ENCODE measurements at regions not wholly inside any gene's neighbourhood (a gene's known extent, or its start where the extent isn't known, plus 50 kb on each side); places are given as distances from the start of the nearest gene placed in this dataset.
"Not testable (repeated sequence)": the region's sequence is repeated elsewhere in the genome, so short reads cannot be mapped to it uniquely, and the experiment has no call there.

- no peak for DNase-seq
Observed at GRCh38 chr6:19336579-19336978, 500.6 kb upstream of the ID4 start.

- DNase-seq = no peak
Observed at GRCh38 chr6:19337101-19337500, 500.1 kb upstream of the ID4 start.

GRCh38 chr6:19342616-19343015 lies 494.6 kb upstream of the ID4 start:
- DNase-seq = no peak

- DNase-seq = no peak
Observed at GRCh38 chr6:19349429-19349828, 487.7 kb upstream of the ID4 start.

- no peak for DNase-seq
Observed at GRCh38 chr6:19354181-19354580, 483.0 kb upstream of the ID4 start.

GRCh38 chr6:19356692-19357091 lies 480.5 kb upstream of the ID4 start:
- DNase-seq = no peak

- DNase-seq = no peak
Observed at GRCh38 chr6:19362396-19362795, 474.8 kb upstream of the ID4 start.

- DNase-seq = peak; percentile 53
Observed at GRCh38 chr6:19368511-19368910, 468.7 kb upstream of the ID4 start.

GRCh38 chr6:19369785-19370184 lies 467.4 kb upstream of the ID4 start:
- DNase-seq = no peak

GRCh38 chr6:19370831-19371230 lies 466.3 kb upstream of the ID4 start:
- no peak for DNase-seq

- DNase-seq = no peak
Observed at GRCh38 chr6:19375613-19376012, 461.6 kb upstream of the ID4 start.

GRCh38 chr6:19377722-19378121 lies 459.4 kb upstream of the ID4 start:
- DNase-seq = no peak

GRCh38 chr6:19380293-19380692 lies 456.9 kb upstream of the ID4 start:
- no peak for DNase-seq

GRCh38 chr6:19382676-19383075 lies 454.5 kb upstream of the ID4 start:
- no peak for DNase-seq

- no peak for DNase-seq
Observed at GRCh38 chr6:19391926-19392325, 445.2 kb upstream of the ID4 start.

GRCh38 chr6:19394051-19394450 lies 443.1 kb upstream of the ID4 start:
- no peak for DNase-seq

GRCh38 chr6:19394687-19395086 lies 442.5 kb upstream of the ID4 start:
- DNase-seq = no peak

- no peak for DNase-seq
Observed at GRCh38 chr6:19395316-19395715, 441.9 kb upstream of the ID4 start.

GRCh38 chr6:19399406-19399805 lies 437.8 kb upstream of the ID4 start:
- DNase-seq = no peak

- not testable (repeated sequence) for DNase-seq
Observed at GRCh38 chr6:19404884-19405283, 432.3 kb upstream of the ID4 start.

- DNase-seq = no peak
Observed at GRCh38 chr6:19408331-19408730, 428.8 kb upstream of the ID4 start.

GRCh38 chr6:19410481-19410880 lies 426.7 kb upstream of the ID4 start:
- no peak for DNase-seq

GRCh38 chr6:19413323-19413722 lies 423.8 kb upstream of the ID4 start:
- DNase-seq = no peak

GRCh38 chr6:19415605-19416326 lies 421.4 kb upstream of the ID4 start:
- DNase-seq = no peak

- no peak for DNase-seq
Observed at GRCh38 chr6:19416811-19417210, 420.4 kb upstream of the ID4 start.

Data from islet precursor cell (in vitro differentiated cells).